Spleen (tissue), 11 donors: ENCODE measurements at regions not wholly inside any gene's neighbourhood (a gene's known extent, or its start where the extent isn't known, plus 50 kb on each side); places are given as distances from the start of the nearest gene placed in this dataset.

ENCODE experiments used
- DNase-seq: peaks from one replicate; pipeline ENCODE4 v3.0.0-alpha.2; 2020
- H3K27ac ChIP-seq, 8 donors: fragments of 200-600 bp; sonication (generic) in 7 of 8; 1 replicate in 4 of 8; 2 replicates in 4 of 8; pipeline versions ENCODE4 v1.5.0 to v1.8.0; 2016 to 2021; ENCODE audit warnings: inconsistent platforms in 4 of 8, mild to moderate bottlenecking in 4 of 8, moderate library complexity in 1 of 8
- H3K27me3 ChIP-seq, 7 donors: fragments of 200-600 bp; sonication (generic) in 6 of 7; replicated peaks in 1 of 7; 1 replicate in 4 of 7; 2 replicates in 3 of 7; pipeline versions ENCODE4 v1.5.0 to v1.8.0; 2016 to 2021; ENCODE audit warnings: inconsistent platforms in 3 of 7, mild to moderate bottlenecking in 1 of 7
- H3K36me3 ChIP-seq, 6 donors: fragments of 200-600 bp; sonication (generic) in 5 of 6; 1 replicate in 4 of 6; 2 replicates in 2 of 6; pipeline versions ENCODE4 v1.5.0 to v1.8.0; 2016 to 2021; ENCODE audit warnings: inconsistent platforms in 2 of 6
- H3K4me1 ChIP-seq, 6 donors: fragments of 200-600 bp; sonication (generic) in 5 of 6; 1 replicate in 3 of 6; 2 replicates in 3 of 6; pipeline versions ENCODE4 v1.5.0 to v1.8.0; 2016 to 2021; ENCODE audit warnings: inconsistent platforms in 3 of 6
- H3K4me3 ChIP-seq, 8 donors: fragments of 200-600 bp; sonication (generic) in 7 of 8; 1 replicate in 4 of 8; 2 replicates in 4 of 8; pipeline versions ENCODE4 v1.5.0 to v1.8.0; 2016 to 2021; ENCODE audit warnings: inconsistent platforms in 4 of 8, mild to moderate bottlenecking in 4 of 8, moderate library complexity in 2 of 8
- H3K9me3 ChIP-seq, 8 donors: fragments of 200-600 bp; sonication (generic) in 7 of 8; 1 replicate in 4 of 8; 2 replicates in 4 of 8; pipeline versions ENCODE4 v1.5.0 to v1.8.0; 2016 to 2021; ENCODE audit warnings: inconsistent platforms in 4 of 8
- POLR2A ChIP-seq, 3 donors: fragments of 450-650 bp; IDR thresholded peaks; one replicate each; pipeline ENCODE4 v1.5.1; 2017; ENCODE audit warnings: antibody characterized with exemption in 3 of 3, mild to moderate bottlenecking in 1 of 3
- POLR2AphosphoS5 ChIP-seq, 3 donors: sonication (generic); formaldehyde crosslinking; IDR thresholded peaks; one replicate each; pipeline ENCODE4 v1.5.1; 2017; ENCODE audit warnings: antibody characterized with exemption in 3 of 3
- WGBS, 5 donors: extraction: QIAGEN DNeasy Blood & Tissue Kit in 3 of 5; methylation state at CpG; one replicate each; pipeline versions ENCODE4 v1.1.5 to v1.1.7; 2013 to 2018; 5-methylcytosine and 5-hydroxymethylcytosine counted together
- intact Hi-C: fragments of 100-400 bp; cut with DNase I; formaldehyde crosslinking; loops from one replicate; pipeline ENCODE4 v1.15.0; 2023; ENCODE audit warnings: low total_unique reads
- TF ChIP-seq, protein P1 (sequence below), 11 experiments: fragments of 200-600 bp in 7 of 11; fragments of 450-650 bp in 4 of 11; sonication (generic) in 4 of 11; IDR thresholded peaks in 8 of 11; conservative IDR thresholded peaks in 3 of 11; 1 replicate in 7 of 11; 2 replicates in 4 of 11; pipeline versions ENCODE4 v1.4.0 to v1.8.0; 2016 to 2021; ENCODE audit warnings: antibody characterized with exemption in 11 of 11, inconsistent platforms in 4 of 11, mild to moderate bottlenecking in 1 of 11
- donor health status: healthy with polysubstance abuse.
- donor health status: DM: no; HTN: no; CAD: no; lungs with moderate emphysema.
- donor health status: DM: no; HTN: no; CAD: no.
- donor health status: Bipolar disorder and iron deficiency.
- donor health status: healthy.
- donor health status: DM: no; HTN: no; CAD: no.
- donor health status: DM: yes; HTN: yes; CAD: no.

DNA sequence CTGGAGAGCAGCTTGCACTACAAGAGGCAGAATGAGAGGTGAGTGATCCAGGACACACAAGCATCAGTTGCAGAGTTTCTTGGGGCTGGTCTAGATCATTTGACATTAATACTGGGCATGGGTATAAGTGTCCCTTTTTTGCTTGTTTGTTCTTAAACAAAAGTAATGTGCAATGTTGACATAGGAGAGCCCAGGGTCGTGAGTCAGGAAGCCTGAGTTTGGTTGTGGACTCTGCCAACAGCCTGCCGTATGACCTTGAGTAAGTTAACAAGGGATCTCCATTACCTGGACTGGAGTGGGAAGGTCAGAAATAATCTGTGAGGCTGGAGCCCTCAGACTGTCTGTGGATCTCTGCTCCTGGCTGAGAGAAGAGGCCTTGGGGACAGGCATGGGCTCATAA lies 170.3 kb downstream of the KCNA5 start:
- no peak for TF ChIP-seq POLR2AphosphoS5 (IDR thresholded peaks at IDR 0.05)
- TF ChIP-seq, protein P1, sequence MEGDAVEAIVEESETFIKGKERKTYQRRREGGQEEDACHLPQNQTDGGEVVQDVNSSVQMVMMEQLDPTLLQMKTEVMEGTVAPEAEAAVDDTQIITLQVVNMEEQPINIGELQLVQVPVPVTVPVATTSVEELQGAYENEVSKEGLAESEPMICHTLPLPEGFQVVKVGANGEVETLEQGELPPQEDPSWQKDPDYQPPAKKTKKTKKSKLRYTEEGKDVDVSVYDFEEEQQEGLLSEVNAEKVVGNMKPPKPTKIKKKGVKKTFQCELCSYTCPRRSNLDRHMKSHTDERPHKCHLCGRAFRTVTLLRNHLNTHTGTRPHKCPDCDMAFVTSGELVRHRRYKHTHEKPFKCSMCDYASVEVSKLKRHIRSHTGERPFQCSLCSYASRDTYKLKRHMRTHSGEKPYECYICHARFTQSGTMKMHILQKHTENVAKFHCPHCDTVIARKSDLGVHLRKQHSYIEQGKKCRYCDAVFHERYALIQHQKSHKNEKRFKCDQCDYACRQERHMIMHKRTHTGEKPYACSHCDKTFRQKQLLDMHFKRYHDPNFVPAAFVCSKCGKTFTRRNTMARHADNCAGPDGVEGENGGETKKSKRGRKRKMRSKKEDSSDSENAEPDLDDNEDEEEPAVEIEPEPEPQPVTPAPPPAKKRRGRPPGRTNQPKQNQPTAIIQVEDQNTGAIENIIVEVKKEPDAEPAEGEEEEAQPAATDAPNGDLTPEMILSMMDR (IDR thresholded peaks at IDR 0.05 in 8 of 11, conservative IDR thresholded peaks at IDR 0.05 in 3 of 11) = no peak
- no peak for TF ChIP-seq POLR2A (IDR thresholded peaks at IDR 0.05)
- intact Hi-C loops = no loop called here
- Histone ChIP-seq H3K27ac (no peak overlapping the region), H3K36me3 (no peaks in the 10 kb centered on the region), H3K4me3 (no peak overlapping the region), H3K27me3 (peaks cover 0 to 17% (median 0%) of the 10 kb centered on the region in 7 donors), H3K4me1 (no peaks in the 10 kb centered on the region), H3K9me3 (no peaks in the 10 kb centered on the region)
- WGBS, 5 donors = 56 to 76% (median 64%) methylated on average over 2 of the region's 2 CpGs
- no peak for DNase-seq

GRCh38 chr12:5217936-5218335 lies 174.3 kb downstream of the KCNA5 start:
- no peak for TF ChIP-seq POLR2AphosphoS5 (IDR thresholded peaks at IDR 0.05)
- TF ChIP-seq, protein P1 (IDR thresholded peaks at IDR 0.05 in 8 of 11, conservative IDR thresholded peaks at IDR 0.05 in 3 of 11) = no peak
- no peak for TF ChIP-seq POLR2A (IDR thresholded peaks at IDR 0.05)
- 83 to 90% (median 88%) methylated on average over 6 of the region's 6 CpGs for WGBS, 5 donors
- peaks cover 0 to 8% (median 0%) of the 10 kb centered on the region in 6 donors for H3K4me1 ChIP-seq
- H3K4me3 ChIP-seq = no peak overlapping the region
- H3K9me3 ChIP-seq = no peaks in the 10 kb centered on the region
- DNase-seq = no peak
- no peaks in the 10 kb centered on the region for H3K36me3 ChIP-seq
- no peak overlapping the region for H3K27ac ChIP-seq
- H3K27me3 ChIP-seq = peaks cover 0 to 10% (median 0%) of the 10 kb centered on the region in 7 donors
- intact Hi-C loops = no loop called here

GRCh38 chr12:5220099-5220498 lies 176.4 kb downstream of the KCNA5 start:
- DNase-seq = no peak
- Histone ChIP-seq H3K4me3 (no peak overlapping the region), H3K27ac (no peak overlapping the region), H3K9me3 (no peaks in the 10 kb centered on the region), H3K36me3 (no peaks in the 10 kb centered on the region), H3K4me1 (peaks cover 0 to 8% (median 0%) of the 10 kb centered on the region in 6 donors), H3K27me3 (peaks cover 0 to 5% (median 0%) of the 10 kb centered on the region in 7 donors)
- WGBS, 5 donors = 72 to 78% (median 75%) methylated on average over 3 of the region's 3 CpGs
- TF ChIP-seq, protein P1 (IDR thresholded peaks at IDR 0.05 in 8 of 11, conservative IDR thresholded peaks at IDR 0.05 in 3 of 11) = no peak
- TF ChIP-seq POLR2A (IDR thresholded peaks at IDR 0.05) (no peak), POLR2AphosphoS5 (IDR thresholded peaks at IDR 0.05) (no peak)
- intact Hi-C loops = no loop called here

DNA sequence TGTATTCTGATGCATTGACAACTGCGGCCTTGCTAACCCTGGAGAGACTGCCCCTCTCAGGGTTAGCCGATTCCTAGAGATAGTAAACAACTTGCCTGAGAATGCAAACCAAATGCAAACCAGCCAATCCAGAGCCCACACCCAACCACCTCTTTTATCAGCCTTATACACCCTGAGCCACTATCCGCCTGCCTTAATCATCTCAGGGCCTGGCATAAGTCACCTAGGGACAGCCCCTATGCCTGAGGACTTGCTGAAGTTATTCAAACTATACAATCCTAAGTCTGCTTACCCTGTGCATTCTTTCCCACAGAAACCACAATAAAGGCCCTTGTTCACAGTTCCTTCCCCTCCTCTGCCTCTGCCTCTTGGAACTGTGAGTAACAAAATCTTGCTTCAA lies 177.2 kb downstream of the KCNA5 start:
- DNase-seq = no peak
- Histone ChIP-seq H3K9me3 (no peaks in the 10 kb centered on the region), H3K36me3 (no peaks in the 10 kb centered on the region), H3K4me3 (no peak overlapping the region), H3K27ac (no peak overlapping the region), H3K4me1 (peaks cover 0 to 8% (median 0%) of the 10 kb centered on the region in 6 donors), H3K27me3 (peaks cover 0 to 5% (median 0%) of the 10 kb centered on the region in 7 donors)
- TF ChIP-seq POLR2AphosphoS5 (IDR thresholded peaks at IDR 0.05) (no peak), POLR2A (IDR thresholded peaks at IDR 0.05) (no peak)
- TF ChIP-seq, protein P1 (IDR thresholded peaks at IDR 0.05 in 8 of 11, conservative IDR thresholded peaks at IDR 0.05 in 3 of 11) = no peak
- WGBS, 5 donors = 49 to 63% (median 59%) methylated on average over 3 of the region's 3 CpGs
- intact Hi-C loops = no loop called here
